ENCODE measurements at regions not wholly inside any gene's neighbourhood (a gene's known extent, or its start where the extent isn't known, plus 50 kb on each side); places are given as distances from the start of the nearest gene placed in this dataset.

DNA sequence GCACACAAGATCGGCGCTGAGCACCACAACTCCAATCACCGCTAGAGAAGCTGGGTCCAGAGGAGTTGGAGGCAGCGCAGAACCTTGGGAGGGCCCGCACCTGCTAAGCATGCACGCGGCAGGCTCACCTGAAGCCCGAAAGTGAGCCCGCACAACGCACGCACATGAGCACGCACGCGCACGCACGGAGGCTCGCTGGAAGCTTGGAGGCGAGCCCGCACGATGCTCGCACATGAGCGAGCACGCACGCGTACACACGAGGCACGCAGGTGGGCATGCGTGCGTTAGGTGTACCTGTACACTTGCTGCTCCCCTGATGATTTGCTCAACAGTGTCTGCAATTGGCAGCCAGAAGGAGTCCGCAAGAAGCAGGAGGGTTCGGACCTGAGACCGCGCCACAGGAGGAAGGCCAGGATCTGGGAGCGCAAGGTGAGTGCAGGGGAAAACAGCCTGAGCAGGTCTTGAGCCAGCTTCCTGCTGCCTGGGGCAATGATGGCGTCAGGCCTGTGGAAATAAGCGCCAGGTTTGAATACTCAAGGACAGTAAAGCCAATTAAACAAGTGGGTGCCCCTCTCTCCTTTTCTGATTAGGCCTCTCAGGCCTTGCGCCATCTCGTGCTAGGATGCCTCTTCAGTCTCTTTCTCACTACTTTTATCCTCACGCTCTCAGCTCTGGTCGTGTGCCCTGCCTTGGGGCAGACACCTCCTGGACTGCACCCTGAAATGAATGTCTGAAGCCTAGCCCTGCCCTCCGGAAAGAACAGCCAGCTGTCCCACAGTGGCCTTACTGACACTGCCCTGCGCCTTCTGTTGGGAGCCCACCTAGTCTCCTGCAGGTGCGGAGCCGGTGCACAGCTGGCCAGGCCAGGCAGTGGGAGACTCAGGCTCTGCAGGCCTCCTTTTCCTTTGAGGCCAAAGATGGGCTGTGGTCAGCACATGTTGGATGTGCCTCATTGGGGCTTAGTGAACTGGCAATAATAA lies 340.4 kb downstream of the CDC5L start:
- H3K27ac ChIP-seq: no peak overlapping the region
- H3K36me3 ChIP-seq: no peaks in the 10 kb centered on the region
- no peak overlapping the region for H3K4me3 ChIP-seq (replicated peaks in 1 of 3)
- H3K4me1 ChIP-seq: peaks cover 1 to 8% of the 10 kb centered on the region in 2 donors
- WGBS, 2 donors: 91 to 92% methylated on average over 44 of the region's 44 CpGs
- DNase-seq: no peak
- TF ChIP-seq POLR2A (IDR thresholded peaks at IDR 0.05): no peak
- TF ChIP-seq, protein P1, sequence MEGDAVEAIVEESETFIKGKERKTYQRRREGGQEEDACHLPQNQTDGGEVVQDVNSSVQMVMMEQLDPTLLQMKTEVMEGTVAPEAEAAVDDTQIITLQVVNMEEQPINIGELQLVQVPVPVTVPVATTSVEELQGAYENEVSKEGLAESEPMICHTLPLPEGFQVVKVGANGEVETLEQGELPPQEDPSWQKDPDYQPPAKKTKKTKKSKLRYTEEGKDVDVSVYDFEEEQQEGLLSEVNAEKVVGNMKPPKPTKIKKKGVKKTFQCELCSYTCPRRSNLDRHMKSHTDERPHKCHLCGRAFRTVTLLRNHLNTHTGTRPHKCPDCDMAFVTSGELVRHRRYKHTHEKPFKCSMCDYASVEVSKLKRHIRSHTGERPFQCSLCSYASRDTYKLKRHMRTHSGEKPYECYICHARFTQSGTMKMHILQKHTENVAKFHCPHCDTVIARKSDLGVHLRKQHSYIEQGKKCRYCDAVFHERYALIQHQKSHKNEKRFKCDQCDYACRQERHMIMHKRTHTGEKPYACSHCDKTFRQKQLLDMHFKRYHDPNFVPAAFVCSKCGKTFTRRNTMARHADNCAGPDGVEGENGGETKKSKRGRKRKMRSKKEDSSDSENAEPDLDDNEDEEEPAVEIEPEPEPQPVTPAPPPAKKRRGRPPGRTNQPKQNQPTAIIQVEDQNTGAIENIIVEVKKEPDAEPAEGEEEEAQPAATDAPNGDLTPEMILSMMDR (IDR thresholded peaks at IDR 0.05): no peak
- no peaks in the 10 kb centered on the region for H3K9me3 ChIP-seq
- no peaks in the 10 kb centered on the region for H3K27me3 ChIP-seq
- intact Hi-C loops (cut with DNase I): no loop called here

DNA sequence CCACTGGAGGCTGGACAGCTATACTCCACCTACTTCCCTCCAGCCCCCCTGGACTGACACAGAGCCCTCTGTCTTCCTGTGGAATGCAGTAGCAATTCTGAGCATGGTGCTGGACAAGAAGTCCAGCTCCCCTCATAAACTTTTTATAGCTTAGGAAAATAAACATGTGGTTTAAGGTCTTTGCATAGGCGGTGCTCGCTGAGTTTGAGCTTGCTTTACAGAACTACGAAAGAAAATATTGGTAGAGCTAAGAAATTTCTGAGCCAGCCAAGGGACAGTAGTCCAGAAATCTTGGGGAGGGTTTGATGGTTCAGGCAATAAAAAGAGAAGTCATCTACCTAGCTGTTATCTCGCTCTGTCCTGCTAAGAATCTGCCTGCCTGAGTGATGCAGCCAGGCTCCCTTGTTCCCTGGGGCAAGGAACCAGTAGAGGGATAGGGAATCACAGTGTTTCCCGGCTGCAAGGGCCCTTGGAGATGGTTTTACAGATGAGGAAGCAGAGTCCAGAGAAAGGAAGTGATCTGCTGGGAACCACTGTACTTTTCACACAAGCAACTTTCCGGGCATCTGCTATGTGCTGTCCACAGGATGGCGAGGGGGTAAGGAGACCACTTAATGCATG lies 343.4 kb downstream of the CDC5L start:
- H3K4me3 ChIP-seq (replicated peaks in 1 of 3): no peak overlapping the region
- no peaks in the 10 kb centered on the region for H3K9me3 ChIP-seq
- no peak overlapping the region for H3K27ac ChIP-seq
- no peaks in the 10 kb centered on the region for H3K27me3 ChIP-seq
- H3K36me3 ChIP-seq: no peaks in the 10 kb centered on the region
- WGBS, 2 donors: 75 to 77% methylated on average over 7 of the region's 7 CpGs
- intact Hi-C loops (cut with DNase I): no loop called here
- TF ChIP-seq POLR2A (IDR thresholded peaks at IDR 0.05): no peak
- TF ChIP-seq, protein P1 (IDR thresholded peaks at IDR 0.05): no peak
- no peak for DNase-seq
- H3K4me1 ChIP-seq: peaks cover 8 to 18% of the 10 kb centered on the region in 2 donors

DNA sequence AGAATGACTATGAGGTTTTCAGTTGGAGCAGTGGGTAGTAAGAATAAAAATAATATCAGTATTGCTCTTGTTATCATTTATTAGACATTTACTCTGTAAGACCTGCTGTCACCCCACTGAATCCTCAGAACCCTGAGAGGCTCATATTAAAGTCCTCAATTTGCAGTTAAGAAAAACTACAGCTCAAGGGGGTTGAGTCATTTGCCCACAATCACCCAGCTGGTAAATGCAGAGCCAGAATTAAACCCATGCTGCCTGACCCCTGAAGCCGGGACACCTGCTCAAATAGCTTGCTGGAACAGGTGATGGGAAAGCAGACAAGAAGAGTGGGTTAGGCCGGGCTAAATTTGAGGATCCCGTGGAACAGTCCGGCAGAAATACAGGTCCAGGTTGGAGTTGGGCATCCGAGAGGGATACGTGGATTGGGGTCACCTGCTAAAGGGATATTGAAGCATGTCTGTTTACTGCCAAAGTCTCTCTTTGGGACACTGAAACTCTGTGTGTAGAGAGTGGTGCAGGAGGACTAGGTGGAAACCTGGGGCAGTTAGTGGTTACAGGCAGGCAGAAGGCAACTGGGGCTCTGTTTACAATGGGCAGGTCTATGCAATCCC lies 344.1 kb downstream of the CDC5L start:
- Histone ChIP-seq H3K36me3 (no peaks in the 10 kb centered on the region), H3K27ac (no peak overlapping the region), H3K27me3 (no peaks in the 10 kb centered on the region), H3K4me3 (replicated peaks in 1 of 3) (no peak overlapping the region), H3K9me3 (no peaks in the 10 kb centered on the region), H3K4me1 (peaks cover 8 to 18% of the 10 kb centered on the region in 2 donors)
- DNase-seq: no peak
- TF ChIP-seq POLR2A (IDR thresholded peaks at IDR 0.05): no peak
- TF ChIP-seq, protein P1 (IDR thresholded peaks at IDR 0.05): no peak
- 92 to 98% methylated on average over 6 of the region's 6 CpGs for WGBS, 2 donors
- intact Hi-C loops (cut with DNase I): no loop called here

DNA sequence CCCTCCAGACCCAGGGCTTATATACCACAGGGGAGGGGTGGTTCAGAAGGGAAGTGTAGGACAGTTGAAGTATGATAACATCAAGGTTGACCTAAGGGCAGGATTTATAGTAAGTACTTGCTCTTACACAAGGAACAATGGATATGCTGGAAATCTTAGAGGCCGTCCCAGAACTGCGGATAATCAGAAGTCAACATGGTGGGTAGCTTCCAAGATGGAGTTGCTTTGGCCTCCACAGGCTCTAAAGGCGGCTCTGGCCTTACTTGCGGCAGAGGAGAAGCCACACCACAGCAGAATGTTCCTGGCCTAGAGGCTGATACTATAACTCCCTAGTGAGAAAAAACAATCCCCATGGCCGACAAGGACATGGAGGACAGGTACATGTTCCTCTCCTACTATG lies 344.7 kb downstream of the CDC5L start:
- H3K36me3 ChIP-seq: no peaks in the 10 kb centered on the region
- no peak overlapping the region for H3K4me3 ChIP-seq (replicated peaks in 1 of 3)
- TF ChIP-seq POLR2A (IDR thresholded peaks at IDR 0.05): no peak
- TF ChIP-seq, protein P1 (IDR thresholded peaks at IDR 0.05): no peak
- H3K27ac ChIP-seq: no peak overlapping the region
- H3K27me3 ChIP-seq: no peaks in the 10 kb centered on the region
- 97 to 98% methylated on average over 5 of the region's 5 CpGs for WGBS, 2 donors
- intact Hi-C loops (cut with DNase I): no loop called here
- peaks cover 8 to 18% of the 10 kb centered on the region in 2 donors for H3K4me1 ChIP-seq
- no peaks in the 10 kb centered on the region for H3K9me3 ChIP-seq
- DNase-seq: no peak
